NAMALWA (cell line): ENCODE measurements at regions not wholly inside any gene's neighbourhood (a gene's known extent, or its start where the extent isn't known, plus 50 kb on each side); places are given as distances from the start of the nearest gene placed in this dataset.

Experiments
- DNase-seq: peaks from one replicate; pipeline ENCODE4 v3.0.0-alpha.2; 2015; ENCODE audit warnings: low spot score

GRCh38 chr10:30793093-30793492, 163.5 kb upstream of the LYZL2 start:
- DNase-seq: no peak

GRCh38 chr10:30792025-30792424, 162.5 kb upstream of the LYZL2 start:
- DNase-seq: no peak

- DNase-seq: no peak
Measured at GRCh38 chr10:30791197-30791611, 161.7 kb upstream of the LYZL2 start.

- DNase-seq: no peak
Measured at GRCh38 chr10:30789806-30790205, 160.3 kb upstream of the LYZL2 start.

- no peak for DNase-seq
Measured at GRCh38 chr10:30788307-30788706, 158.8 kb upstream of the LYZL2 start.

- DNase-seq: no peak
Measured at GRCh38 chr10:30786906-30787305, 157.4 kb upstream of the LYZL2 start.

GRCh38 chr10:30786131-30786530, 156.6 kb upstream of the LYZL2 start:
- no peak for DNase-seq

GRCh38 chr10:30784897-30785605, 155.5 kb upstream of the LYZL2 start:
- DNase-seq: no peak

- DNase-seq: no peak
Measured at GRCh38 chr10:30784524-30784896, 155.0 kb upstream of the LYZL2 start.

- peak; percentile 80 for DNase-seq
Measured at GRCh38 chr10:30783939-30784501, 154.5 kb upstream of the LYZL2 start.

GRCh38 chr10:30782537-30783461, 153.2 kb upstream of the LYZL2 start:
- no peak for DNase-seq

- no peak for DNase-seq
Measured at GRCh38 chr10:30782157-30782536, 152.6 kb upstream of the LYZL2 start.

- no peak for DNase-seq
Measured at GRCh38 chr10:30781670-30782121, 152.1 kb upstream of the LYZL2 start.

- DNase-seq: no peak
Measured at GRCh38 chr10:30778769-30779168, 149.2 kb upstream of the LYZL2 start.

GRCh38 chr10:30775779-30776591, 146.4 kb upstream of the LYZL2 start:
- no peak for DNase-seq

- DNase-seq: no peak
Measured at GRCh38 chr10:30774261-30774660, 144.7 kb upstream of the LYZL2 start.

GRCh38 chr10:30773501-30773900, 143.9 kb upstream of the LYZL2 start:
- no peak for DNase-seq

GRCh38 chr10:30770816-30771215, 141.3 kb upstream of the LYZL2 start:
- DNase-seq: no peak

- DNase-seq: no peak
Measured at GRCh38 chr10:30770229-30770628, 140.7 kb upstream of the LYZL2 start.

GRCh38 chr10:30769361-30769760, 139.8 kb upstream of the LYZL2 start:
- no peak for DNase-seq

GRCh38 chr10:30765616-30766015, 136.1 kb upstream of the LYZL2 start:
- DNase-seq: no peak

GRCh38 chr10:30765022-30765615, 135.6 kb upstream of the LYZL2 start:
- DNase-seq: no peak
